Astrocyte (in vitro differentiated cells and primary cell): ENCODE measurements at regions not wholly inside any gene's neighbourhood (a gene's known extent, or its start where the extent isn't known, plus 50 kb on each side); places are given as distances from the start of the nearest gene placed in this dataset.

ENCODE experiments used
- DNase-seq: peaks from one replicate; pipeline ENCODE4 v3.0.0-alpha.2; 2010; ENCODE audit warnings: low read depth
- FAIRE-seq: peaks from 2 replicates; lab custom pipeline; 2011; peaks lifted over from hg19 to GRCh38; lab: Jason Lieb, UNC
- H2AFZ ChIP-seq: 2 replicates; pipeline ENCODE4 v1.6.0; 2012; ENCODE audit warnings: low read depth, low read length, inconsistent platforms
- H3K27ac ChIP-seq: 2 replicates; pipeline ENCODE4 v1.5.1; 2011; ENCODE audit warnings: low read depth, low read length, inconsistent platforms
- H3K27me3 ChIP-seq: 2 replicates; pipeline ENCODE4 v1.6.0; 2011; ENCODE audit warnings: low read length, inconsistent platforms; ENCODE audit not compliant: insufficient read depth
- H3K36me3 ChIP-seq: 2 replicates; pipeline ENCODE4 v1.5.1; 2011; ENCODE audit warnings: low read length, inconsistent platforms; ENCODE audit not compliant: insufficient read depth
- H3K4me1 ChIP-seq: 2 replicates; pipeline ENCODE4 v1.5.1; 2011; ENCODE audit warnings: low read length, inconsistent platforms; ENCODE audit not compliant: insufficient read depth
- H3K4me2 ChIP-seq: 2 replicates; pipeline ENCODE4 v1.6.0; 2012; ENCODE audit warnings: low read length, inconsistent platforms
- H3K4me3 ChIP-seq: 2 replicates; pipeline ENCODE4 v1.5.1; 2011; ENCODE audit warnings: low read depth, mild to moderate bottlenecking, low read length, inconsistent platforms; ENCODE audit not compliant: insufficient read depth
- H3K79me2 ChIP-seq: 2 replicates; pipeline ENCODE4 v1.6.0; 2012; ENCODE audit warnings: mild to moderate bottlenecking, low read length, inconsistent platforms; ENCODE audit not compliant: insufficient read depth
- H3K9ac ChIP-seq: 2 replicates; pipeline ENCODE4 v1.6.0; 2012; ENCODE audit warnings: mild to moderate bottlenecking, low read length, inconsistent platforms
- H3K9me3 ChIP-seq: 2 replicates; pipeline ENCODE4 v1.5.1; 2012; ENCODE audit warnings: low read depth, mild to moderate bottlenecking, low read length, inconsistent platforms; ENCODE audit not compliant: insufficient read depth
- H4K20me1 ChIP-seq: 2 replicates; pipeline ENCODE4 v1.6.0; 2012; ENCODE audit warnings: low read length, inconsistent platforms; ENCODE audit not compliant: insufficient read depth
- H3K27ac Mint-ChIP-seq: one replicate; pipeline ENCODE4 v1.8.0; 2021; ENCODE audit warnings: mild to moderate bottlenecking, mixed read lengths; ENCODE audit not compliant: unreplicated experiment
- H3K27me3 Mint-ChIP-seq: one replicate; pipeline ENCODE4 v1.8.0; 2021; ENCODE audit warnings: low read depth, mixed read lengths; ENCODE audit not compliant: unreplicated experiment
- H3K36me3 Mint-ChIP-seq: one replicate; pipeline ENCODE4 v1.8.0; 2021; ENCODE audit warnings: low read depth, mixed read lengths; ENCODE audit not compliant: unreplicated experiment
- H3K4me1 Mint-ChIP-seq: one replicate; pipeline ENCODE4 v1.8.0; 2021; ENCODE audit warnings: low read depth, mixed read lengths; ENCODE audit not compliant: unreplicated experiment
- H3K4me3 Mint-ChIP-seq: one replicate; pipeline ENCODE4 v1.8.0; 2021; ENCODE audit warnings: mild to moderate bottlenecking, moderate library complexity, mixed read lengths; ENCODE audit not compliant: unreplicated experiment
- H3K9me3 Mint-ChIP-seq: one replicate; pipeline ENCODE4 v1.8.0; 2021; ENCODE audit warnings: mild to moderate bottlenecking, mixed read lengths; ENCODE audit not compliant: unreplicated experiment
- EZH2 ChIP-seq: IDR thresholded peaks from 2 replicates; pipeline ENCODE4 v1.6.1; 2012; ENCODE audit warnings: mild to moderate bottlenecking, low read length, inconsistent platforms; ENCODE audit not compliant: insufficient read depth
- TF ChIP-seq, protein P1 (sequence below): IDR thresholded peaks from 2 replicates; pipeline ENCODE4 v1.5.1; 2011; ENCODE audit warnings: low read depth, mild to moderate bottlenecking, inconsistent platforms, low read length, moderate library complexity; ENCODE audit not compliant: insufficient read depth

DNA sequence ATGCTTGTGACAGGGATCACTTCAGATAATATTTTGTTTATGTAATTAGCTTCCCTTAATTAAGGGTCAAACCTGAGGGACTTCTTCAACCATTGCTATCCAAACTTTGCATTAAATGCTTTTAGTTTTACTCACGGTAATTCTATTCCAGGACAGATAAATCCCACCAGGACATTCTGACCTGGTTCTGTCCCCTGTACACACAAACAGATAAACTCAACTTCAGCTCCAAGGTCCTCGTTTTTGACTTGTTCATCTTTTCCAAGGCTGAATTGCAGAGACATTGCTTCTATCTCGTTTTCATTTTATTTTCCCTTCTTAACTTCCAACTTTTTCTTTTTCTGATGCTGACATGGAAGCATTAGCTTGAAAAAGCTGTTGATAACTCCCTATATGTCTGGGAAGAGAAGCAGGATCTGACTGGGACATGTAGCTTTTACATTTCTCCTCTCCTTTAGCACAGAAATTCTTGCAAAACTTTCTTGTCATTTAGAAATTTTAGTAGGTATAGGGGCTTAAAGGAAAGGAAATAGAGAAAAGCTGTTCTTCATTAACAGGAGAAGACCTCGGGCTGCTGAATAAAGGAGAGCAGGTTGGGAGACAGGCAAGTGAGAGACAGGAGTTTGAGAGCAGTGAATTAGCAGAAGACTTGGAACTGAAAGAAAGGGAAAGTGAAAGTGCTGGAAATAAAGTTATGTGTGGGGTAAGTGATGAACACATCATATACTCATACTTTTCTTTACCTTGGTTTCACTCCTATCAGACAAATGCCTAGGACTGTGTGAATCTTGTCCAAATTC is 231.7 kb upstream of the B3GALT2 start:
- Mint-ChIP-seq H3K27me3 (no peaks in the 10 kb centered on the region), H3K4me3 (peak overlapping the region; percentile 37), H3K27ac (peak overlapping the region; percentile 6), H3K9me3 (no peaks in the 10 kb centered on the region), H3K4me1 (peaks cover 9% of the 10 kb centered on the region), H3K36me3 (no peaks in the 10 kb centered on the region)
- no peaks in the 10 kb centered on the region for H3K36me3 ChIP-seq
- no peaks in the 10 kb centered on the region for H4K20me1 ChIP-seq
- no peaks in the 10 kb centered on the region for H3K9me3 ChIP-seq
- H3K9ac ChIP-seq, result peak overlapping the region; percentile 33
- no peaks in the 10 kb centered on the region for H3K79me2 ChIP-seq
- no peaks in the 10 kb centered on the region for H3K4me1 ChIP-seq
- H3K27ac ChIP-seq, result no peak overlapping the region
- TF ChIP-seq, protein P1, sequence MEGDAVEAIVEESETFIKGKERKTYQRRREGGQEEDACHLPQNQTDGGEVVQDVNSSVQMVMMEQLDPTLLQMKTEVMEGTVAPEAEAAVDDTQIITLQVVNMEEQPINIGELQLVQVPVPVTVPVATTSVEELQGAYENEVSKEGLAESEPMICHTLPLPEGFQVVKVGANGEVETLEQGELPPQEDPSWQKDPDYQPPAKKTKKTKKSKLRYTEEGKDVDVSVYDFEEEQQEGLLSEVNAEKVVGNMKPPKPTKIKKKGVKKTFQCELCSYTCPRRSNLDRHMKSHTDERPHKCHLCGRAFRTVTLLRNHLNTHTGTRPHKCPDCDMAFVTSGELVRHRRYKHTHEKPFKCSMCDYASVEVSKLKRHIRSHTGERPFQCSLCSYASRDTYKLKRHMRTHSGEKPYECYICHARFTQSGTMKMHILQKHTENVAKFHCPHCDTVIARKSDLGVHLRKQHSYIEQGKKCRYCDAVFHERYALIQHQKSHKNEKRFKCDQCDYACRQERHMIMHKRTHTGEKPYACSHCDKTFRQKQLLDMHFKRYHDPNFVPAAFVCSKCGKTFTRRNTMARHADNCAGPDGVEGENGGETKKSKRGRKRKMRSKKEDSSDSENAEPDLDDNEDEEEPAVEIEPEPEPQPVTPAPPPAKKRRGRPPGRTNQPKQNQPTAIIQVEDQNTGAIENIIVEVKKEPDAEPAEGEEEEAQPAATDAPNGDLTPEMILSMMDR, result no peak
- no peak for TF ChIP-seq EZH2
- H3K4me3 ChIP-seq, result peak overlapping the region; percentile 12
- H2AFZ ChIP-seq, result peak overlapping the region; percentile 31
- H3K27me3 ChIP-seq, result no peaks in the 10 kb centered on the region
- FAIRE-seq (no peak), DNase-seq (peak; percentile 36)
- H3K4me2 ChIP-seq, result peak overlapping the region; percentile 74

DNA sequence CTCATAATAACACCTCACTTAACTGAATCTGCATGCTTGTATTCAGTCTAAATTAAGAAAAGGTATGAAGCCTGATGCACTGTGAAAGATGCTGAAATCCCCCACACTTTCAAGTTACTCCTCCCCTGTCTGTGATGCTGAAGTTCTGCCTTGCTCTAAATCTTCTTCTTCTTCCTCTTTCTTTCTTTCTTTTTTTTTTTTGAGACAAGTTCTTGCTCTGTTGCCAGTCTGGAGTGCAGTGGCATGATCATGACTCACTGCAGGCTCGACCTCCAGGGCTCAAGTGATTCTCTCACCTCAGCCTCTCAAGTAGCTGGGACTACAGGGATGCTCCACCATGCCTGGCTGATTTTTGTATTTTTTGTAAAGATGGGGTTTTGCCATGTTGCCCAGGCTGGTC is 231.0 kb upstream of the B3GALT2 start:
- H3K4me1 Mint-ChIP-seq, result peaks cover 9% of the 10 kb centered on the region
- H3K4me2 ChIP-seq, result no peak overlapping the region

More for the DNA sequence above, 231.0 kb upstream of the B3GALT2 start:
- Histone ChIP-seq H3K36me3 (no peaks in the 10 kb centered on the region), H4K20me1 (no peaks in the 10 kb centered on the region), H3K9me3 (no peaks in the 10 kb centered on the region), H3K9ac (no peak overlapping the region), H3K27me3 (no peaks in the 10 kb centered on the region), H3K27ac (no peak overlapping the region), H3K79me2 (no peaks in the 10 kb centered on the region), H2AFZ (no peak overlapping the region), H3K4me3 (no peak overlapping the region), H3K4me1 (no peaks in the 10 kb centered on the region)
- no peak overlapping the region for H3K27ac Mint-ChIP-seq
- no peaks in the 10 kb centered on the region for H3K27me3 Mint-ChIP-seq
- DNase-seq (peak; percentile 25), FAIRE-seq (no peak)
- no peak overlapping the region for H3K4me3 Mint-ChIP-seq
- H3K9me3 Mint-ChIP-seq, result no peaks in the 10 kb centered on the region
- no peaks in the 10 kb centered on the region for H3K36me3 Mint-ChIP-seq
- TF ChIP-seq EZH2, result no peak
- TF ChIP-seq, protein P1, result no peak
